NB4 (cell line): ENCODE measurements at regions not wholly inside any gene's neighbourhood (a gene's known extent, or its start where the extent isn't known, plus 50 kb on each side); places are given as distances from the start of the nearest gene placed in this dataset.

Source experiments
- MYC ChIP-seq: IDR thresholded peaks from 2 replicates; pipeline ENCODE4 v1.6.1; 2011; ENCODE audit warnings: low read depth, low read length
- POLR2A ChIP-seq: IDR thresholded peaks from 2 replicates; pipeline ENCODE4 v1.6.1; 2011; ENCODE audit warnings: mild to moderate bottlenecking; ENCODE audit not compliant: insufficient read length; ENCODE audit errors: extremely low read depth
- TF ChIP-seq, protein P1 (sequence below): IDR thresholded peaks from one replicate; pipeline ENCODE4 v1.5.1; 2012; ENCODE audit warnings: low read depth, low read length
- TF ChIP-seq, protein P2 (sequence below): IDR thresholded peaks from 2 replicates; pipeline ENCODE4 v1.6.1; 2011; ENCODE audit warnings: low read depth, low read length

DNA sequence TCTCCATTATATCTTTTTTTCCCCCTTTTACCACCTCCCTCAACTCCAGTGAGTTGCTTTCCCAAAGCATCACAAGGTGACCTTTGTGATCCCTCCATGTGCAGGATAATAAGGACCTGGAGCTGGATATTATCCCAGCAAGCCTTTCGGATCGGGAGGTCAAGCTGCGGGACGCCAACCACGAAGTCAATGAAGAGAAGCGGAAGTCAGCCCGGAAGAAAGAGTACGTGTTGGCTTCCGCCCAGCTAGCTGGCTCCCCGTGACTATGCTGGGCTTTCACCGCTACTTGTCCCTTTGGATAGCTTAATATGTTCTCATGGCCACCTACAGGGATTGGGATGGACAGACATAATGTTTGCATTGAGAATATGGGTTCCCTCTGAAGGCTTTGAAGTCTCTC is 273.7 kb upstream of the UMPS start:
- TF ChIP-seq, protein P1, sequence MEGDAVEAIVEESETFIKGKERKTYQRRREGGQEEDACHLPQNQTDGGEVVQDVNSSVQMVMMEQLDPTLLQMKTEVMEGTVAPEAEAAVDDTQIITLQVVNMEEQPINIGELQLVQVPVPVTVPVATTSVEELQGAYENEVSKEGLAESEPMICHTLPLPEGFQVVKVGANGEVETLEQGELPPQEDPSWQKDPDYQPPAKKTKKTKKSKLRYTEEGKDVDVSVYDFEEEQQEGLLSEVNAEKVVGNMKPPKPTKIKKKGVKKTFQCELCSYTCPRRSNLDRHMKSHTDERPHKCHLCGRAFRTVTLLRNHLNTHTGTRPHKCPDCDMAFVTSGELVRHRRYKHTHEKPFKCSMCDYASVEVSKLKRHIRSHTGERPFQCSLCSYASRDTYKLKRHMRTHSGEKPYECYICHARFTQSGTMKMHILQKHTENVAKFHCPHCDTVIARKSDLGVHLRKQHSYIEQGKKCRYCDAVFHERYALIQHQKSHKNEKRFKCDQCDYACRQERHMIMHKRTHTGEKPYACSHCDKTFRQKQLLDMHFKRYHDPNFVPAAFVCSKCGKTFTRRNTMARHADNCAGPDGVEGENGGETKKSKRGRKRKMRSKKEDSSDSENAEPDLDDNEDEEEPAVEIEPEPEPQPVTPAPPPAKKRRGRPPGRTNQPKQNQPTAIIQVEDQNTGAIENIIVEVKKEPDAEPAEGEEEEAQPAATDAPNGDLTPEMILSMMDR = no peak
- TF ChIP-seq POLR2A (no peak), MYC (no peak)
- TF ChIP-seq, protein P2, sequence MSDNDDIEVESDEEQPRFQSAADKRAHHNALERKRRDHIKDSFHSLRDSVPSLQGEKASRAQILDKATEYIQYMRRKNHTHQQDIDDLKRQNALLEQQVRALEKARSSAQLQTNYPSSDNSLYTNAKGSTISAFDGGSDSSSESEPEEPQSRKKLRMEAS = no peak
